HG03025 (cell line): ENCODE measurements at regions not wholly inside any gene's neighbourhood (a gene's known extent, or its start where the extent isn't known, plus 50 kb on each side); places are given as distances from the start of the nearest gene placed in this dataset.
A peak's percentile ranks its signal among the peaks of the same experiment; 100 is the strongest.
"Not testable (repeated sequence)": the region's sequence is repeated elsewhere in the genome, so short reads cannot be mapped to it uniquely, and the experiment has no call there.

Experiments
- ATAC-seq: cut with Tn5 transposase; IDR thresholded peaks from one replicate; pipeline ENCODE4 v1.9.1; 2021; ENCODE audit warnings: mild to moderate bottlenecking, moderate library complexity; ENCODE audit not compliant: unreplicated experiment, low FRiP score

DNA sequence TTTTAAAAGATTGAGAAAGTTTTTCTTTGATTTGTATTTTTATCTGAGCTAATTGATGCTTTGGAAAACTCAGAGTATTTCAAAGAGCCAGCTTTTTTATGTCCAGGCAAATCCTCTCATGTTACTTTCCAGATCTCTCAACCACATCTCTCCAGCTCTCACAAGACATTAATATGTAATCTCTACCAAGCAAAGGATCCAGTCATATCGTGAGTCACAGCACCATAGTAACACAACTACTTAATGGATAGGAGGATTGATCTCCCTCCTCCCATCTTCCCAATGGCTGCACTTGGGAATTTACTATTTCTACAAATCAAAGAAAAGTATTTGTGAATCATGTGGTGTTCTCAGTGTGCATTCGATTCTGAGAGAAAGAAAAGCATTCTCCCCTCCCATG, 63.3 kb downstream of the POU4F1 start:
- ATAC-seq, result no peak

DNA sequence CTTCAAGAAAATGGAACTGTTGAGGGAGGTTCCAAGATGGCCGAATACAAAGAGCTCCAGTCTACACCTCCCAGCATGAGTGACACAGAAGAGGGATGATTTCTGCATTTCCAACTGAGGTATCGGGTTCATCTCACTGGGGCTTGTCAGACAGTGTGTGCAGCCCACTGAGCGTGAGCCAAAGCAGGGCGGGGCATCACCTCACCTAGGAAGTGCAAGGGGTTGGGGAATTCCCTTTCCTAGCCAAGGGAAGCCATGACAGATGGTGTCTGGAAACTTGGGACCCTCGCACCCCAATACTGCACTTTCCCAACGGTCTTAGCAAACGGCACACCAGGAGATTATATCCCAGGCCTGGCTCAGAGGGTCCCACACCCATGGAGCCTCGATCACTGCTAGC, 77.3 kb downstream of the POU4F1 start:
- ATAC-seq, result not testable (repeated sequence)

DNA sequence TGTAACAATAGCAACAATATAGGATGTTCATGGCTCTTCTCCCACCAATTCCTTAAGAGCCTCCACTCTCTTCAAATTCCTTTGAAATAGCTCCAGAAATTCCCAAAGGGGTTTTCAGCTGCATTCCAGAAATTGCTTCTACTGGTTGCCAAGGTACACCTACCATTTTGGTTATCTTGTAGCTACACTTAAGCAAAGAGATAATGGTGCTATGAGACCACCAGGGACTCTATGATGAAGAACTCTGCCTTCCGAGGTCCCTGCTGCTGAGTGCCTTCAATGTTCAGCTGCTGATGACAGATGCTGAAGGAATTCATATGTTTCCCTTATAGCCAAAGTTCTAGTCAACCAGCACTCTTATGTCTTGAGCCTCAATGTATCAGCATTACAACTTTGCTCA, 78.4 kb downstream of the POU4F1 start:
- no peak for ATAC-seq

DNA sequence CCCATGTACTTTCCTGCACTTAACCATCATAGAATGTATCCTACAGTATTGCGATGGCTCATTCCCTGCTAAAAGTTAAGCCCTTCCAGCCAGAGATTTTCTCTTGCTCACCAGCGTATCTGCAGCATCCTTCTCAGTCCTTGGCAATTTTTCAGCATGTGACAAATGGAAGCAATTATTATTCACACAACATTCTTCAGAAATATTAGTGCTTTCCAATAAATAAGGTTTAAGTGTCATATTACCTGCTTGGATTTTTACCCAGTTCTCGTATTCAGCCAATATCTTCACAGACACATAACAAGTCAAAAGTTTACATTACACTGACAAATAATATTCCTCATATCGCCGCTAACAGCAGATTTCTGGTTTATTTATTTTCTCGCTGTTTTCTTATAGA, 82.3 kb downstream of the POU4F1 start:
- ATAC-seq, result no peak

DNA sequence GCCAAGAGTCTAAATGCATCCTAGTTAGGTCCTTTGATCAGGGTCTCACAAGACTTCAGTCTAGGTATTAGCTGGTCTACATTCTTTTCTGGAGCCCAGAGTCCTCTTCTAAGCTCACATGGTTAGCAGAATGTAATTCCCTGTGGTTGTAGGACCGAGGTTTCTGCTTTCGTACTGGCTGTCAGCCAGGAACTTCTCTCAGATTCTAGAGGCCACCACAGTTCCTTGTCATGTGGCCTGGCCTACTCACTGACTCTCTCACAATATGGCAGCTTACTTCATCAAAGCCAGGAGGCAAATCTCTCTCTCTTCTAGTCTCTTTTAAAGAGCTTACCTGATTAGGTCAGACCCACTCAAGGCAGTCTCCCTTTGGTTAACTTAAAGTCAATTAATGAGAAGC, 82.9 kb downstream of the POU4F1 start:
- ATAC-seq, result no peak

DNA sequence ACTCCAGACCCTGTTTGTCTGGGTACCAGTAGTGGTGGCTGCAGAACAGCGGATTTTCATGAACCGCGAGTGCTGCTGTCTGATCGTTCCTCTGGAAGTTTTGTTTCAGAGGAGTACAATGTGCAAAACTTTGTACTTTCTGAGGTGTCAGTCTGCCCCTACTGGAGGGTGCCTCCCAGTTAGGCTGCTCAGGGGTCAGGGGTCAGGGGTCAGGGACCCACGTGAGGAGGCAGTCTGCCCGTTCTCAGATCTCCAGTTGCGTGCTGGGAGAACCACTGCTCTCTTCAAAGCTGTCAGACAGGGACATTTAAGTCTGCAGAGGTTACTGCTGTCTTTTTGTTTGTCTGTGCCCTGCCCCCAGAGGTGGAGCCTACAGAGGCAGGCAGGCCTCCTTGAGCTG, 84.9 kb downstream of the POU4F1 start:
- not testable (repeated sequence) for ATAC-seq

DNA sequence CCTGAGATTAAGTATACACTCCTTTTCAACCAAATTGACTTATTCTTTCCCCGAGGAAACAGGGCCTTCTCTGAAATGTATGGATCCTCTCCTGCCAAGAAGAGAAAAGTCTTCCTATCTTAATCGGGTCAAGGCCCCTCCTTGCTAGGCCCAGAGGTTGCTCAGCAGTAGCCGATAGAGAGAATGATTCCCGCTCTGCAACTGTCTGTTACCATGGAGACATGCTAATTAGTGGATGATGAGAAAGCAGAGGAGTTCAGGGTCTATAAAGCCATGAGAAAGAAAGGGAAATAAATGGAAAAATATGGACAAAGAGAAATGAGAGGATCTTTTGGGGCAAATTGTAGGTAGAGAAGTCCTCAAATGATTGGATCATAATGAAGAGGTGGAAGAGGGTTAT, 103.5 kb downstream of the POU4F1 start:
- ATAC-seq, result no peak

DNA sequence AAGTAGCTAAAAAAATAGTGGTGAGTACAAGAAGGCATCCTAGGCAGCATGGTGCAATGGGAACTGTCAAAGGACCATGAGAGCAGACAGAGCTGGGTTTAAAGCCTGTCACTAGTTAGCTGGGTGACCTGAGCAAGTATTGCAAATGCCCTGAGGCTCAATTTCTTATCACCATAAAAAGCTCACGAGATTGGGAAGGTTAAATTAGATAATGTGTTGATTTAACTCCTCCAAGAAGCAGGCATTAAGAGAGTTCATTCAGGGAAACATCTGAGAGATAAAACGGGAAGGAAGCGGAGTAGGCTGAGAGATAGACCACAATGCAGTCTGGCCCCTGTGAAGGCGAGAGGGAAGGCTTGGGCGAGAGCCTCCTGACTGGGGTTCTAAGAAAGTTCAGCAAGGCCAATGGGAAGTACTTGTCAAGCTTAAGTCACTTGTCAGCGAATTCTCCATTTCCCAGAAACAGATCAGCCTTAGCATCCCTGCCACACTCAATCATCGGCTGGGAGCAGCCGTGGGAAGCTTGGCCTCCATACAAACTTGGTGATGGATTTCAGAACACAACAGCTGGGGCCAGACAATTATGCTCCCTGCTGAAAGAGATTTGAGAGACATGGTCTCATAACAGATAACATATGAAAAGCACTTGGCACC, 105.5 kb downstream of the POU4F1 start:
- ATAC-seq, result no peak

DNA sequence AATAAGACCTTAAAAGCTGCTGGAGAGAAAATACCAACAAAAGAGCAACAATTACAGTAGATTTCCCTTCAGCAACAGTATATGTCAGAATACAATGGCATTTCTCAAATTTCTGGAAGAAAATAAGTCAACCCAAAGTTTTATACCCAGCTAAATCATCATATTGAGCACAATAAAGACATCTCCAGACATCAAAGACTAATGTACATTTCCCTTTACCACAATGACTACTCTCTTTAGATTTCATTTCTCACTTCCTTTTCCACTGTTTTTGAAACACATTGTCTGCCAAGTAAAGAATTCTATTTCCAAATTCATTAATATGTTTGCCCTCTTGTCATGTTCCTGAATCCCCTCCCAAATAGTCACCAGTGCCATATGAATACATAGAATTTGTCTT, 111.4 kb downstream of the POU4F1 start:
- no peak for ATAC-seq

DNA sequence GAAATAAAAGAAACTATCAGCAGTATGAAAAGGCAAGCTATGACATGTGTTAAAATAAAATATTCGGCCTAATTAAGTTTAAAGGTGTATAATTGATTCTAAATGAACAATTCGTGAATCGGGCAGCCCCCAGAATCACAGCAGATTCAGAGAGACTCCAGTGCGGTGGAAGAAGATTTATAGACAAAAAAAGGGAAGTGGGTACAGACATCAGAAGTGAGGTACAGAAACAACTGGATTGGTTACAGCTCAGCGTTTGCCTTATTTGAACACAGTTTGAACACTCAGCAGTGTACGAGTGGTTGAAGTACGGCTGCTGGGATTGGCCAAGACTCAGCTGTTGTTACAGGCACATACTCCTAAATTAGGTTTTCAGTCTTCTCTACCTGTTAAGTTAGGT, 113.1 kb downstream of the POU4F1 start:
- ATAC-seq, result not testable (repeated sequence)

DNA sequence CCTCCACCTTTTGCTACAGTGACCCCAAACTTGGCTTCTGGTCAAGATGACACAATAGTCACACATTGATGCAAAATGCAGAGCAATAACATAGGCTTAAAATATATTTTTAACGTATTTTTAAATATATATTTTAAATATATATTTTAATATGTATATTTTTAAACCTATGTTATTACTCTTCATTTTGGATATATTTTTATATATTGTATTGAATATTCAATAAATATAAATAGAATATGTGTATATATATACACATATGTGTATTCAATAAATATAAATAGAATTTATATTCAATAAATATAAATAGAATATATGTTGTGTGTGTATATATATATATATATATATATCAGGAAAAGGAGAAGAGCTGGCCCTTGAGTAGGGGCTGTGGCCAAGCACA, 115.6 kb downstream of the POU4F1 start:
- no peak for ATAC-seq

DNA sequence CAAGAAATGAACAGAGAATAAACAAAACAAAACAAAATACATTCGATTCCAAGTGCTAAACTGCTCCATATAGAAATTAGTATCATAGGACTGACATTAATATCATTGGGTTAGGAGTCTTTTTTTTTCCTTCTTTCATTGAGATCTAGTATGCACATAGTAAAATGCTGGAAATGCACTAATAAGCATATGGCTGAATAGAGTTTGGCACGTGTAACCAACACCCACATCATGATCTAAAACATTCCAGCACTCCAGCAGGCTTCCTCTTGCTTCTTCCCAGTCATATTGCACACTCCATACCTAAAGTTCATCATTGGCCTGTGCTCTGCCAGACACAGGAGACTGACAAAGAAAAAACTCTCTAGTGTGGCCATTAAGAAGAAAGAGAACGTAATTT, 117.5 kb downstream of the POU4F1 start:
- no peak for ATAC-seq

DNA sequence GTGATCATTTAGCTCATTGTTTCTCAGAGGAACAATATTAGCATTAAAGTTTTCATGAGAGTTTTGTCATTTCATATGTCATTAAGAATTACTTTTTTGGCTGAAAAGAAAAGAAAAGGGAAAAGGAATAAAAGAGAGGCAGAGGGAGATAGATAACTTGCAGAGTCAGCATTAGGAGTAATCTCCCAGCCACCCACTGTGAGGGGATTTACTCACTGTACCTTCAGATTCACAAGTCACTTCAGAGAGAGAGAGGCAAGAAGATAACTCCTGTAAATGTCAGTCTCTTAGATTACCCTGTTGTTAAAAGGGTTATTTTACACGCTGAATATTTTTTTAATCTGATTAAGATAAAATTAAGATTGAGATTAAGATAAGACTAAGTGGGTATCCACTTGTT, 125.2 kb downstream of the POU4F1 start:
- no peak for ATAC-seq

DNA sequence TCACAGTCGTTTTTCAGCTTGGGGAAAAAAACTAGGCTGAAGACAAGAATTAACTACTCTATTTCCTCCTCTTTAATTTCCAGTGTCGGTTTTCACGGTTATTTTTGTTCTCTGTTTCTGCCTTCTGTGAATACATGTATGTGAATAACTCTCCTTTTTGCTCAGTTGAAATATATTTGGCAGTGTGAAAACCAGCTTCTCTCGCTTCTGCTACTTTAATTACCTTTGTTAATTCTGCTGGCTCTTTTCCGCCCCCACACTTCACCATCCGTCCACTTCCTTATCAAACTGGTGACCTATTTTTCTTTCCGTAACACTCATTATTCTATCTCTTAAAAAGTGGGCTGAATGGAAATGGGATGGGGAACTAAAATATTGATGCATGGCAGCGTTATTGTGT, 126.4 kb downstream of the POU4F1 start:
- peak; percentile 48 for ATAC-seq

DNA sequence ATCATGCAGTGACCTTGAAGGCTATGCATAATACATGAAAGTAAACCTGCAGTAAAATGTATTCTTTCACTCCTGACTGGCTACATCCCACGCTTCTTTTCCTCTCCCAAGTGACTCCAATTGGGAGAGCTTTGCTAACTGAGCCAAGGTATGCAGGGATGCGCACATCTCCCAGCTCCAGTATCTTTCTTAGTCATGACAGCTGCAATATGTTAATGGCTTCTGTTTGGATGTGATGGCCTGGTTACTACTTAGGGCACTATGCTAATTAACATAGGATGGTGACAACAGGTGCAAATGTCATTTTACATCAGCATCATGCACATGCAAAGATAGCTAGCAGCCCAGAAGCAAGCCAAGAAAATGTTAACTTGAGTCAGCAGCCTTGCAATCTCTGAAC, 134.7 kb downstream of the POU4F1 start:
- no peak for ATAC-seq

DNA sequence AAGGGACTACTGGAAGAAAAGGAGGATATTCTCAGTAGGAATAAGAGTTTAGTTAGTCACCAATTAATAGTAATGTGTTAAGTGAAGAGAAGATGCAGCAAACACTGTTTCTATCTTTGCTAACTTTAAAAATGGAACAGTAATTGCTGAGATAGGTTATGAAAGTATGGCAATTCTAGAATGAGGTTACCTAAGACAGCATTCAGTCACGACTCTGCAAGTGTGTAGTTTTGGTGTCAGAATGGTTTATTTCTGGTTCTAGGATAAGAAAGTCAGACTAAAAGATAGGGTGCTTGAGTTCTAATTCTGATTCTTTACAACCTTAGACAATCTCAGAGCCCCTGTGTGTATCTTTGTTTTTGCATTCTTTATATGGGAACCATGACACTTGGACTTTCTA, 138.1 kb downstream of the POU4F1 start:
- peak; percentile 58 for ATAC-seq

DNA sequence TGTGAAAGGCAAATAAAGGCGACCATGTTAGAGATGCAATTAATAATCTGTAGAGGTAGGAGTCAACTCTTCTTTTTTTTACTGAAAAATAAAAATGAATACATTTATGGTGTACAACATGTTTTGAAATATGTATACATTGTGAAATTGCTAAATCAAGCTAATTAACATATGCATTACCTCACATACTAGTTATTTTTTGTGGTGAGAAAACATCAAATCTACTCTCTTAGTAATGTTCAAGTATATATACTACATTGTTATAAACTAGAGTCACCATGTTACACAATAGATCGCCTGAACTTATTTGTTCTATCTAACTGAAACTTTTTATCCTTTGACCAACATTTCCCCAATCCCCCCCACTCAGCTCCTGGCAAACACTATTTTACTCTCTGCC, 143.2 kb downstream of the POU4F1 start:
- no peak for ATAC-seq

DNA sequence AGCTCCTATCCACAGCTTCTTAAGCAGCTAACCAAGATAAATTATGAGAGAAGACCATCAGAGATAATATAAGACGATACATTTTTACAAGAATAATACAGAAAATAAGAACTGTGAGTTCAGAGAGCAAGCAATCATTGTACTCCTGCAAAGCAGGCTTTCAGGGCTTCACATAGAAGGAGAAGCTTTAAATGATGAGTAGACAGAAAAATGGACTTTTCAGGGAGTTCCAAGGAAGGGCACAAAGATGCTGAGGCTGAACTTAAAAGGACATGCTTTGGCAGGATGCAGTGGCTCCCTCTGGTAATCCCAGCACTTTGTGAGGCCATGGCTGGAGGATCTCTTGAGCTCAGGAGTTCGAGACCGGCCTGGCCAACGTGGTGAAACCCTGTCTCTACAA, 159.5 kb downstream of the POU4F1 start:
- ATAC-seq, result no peak

DNA sequence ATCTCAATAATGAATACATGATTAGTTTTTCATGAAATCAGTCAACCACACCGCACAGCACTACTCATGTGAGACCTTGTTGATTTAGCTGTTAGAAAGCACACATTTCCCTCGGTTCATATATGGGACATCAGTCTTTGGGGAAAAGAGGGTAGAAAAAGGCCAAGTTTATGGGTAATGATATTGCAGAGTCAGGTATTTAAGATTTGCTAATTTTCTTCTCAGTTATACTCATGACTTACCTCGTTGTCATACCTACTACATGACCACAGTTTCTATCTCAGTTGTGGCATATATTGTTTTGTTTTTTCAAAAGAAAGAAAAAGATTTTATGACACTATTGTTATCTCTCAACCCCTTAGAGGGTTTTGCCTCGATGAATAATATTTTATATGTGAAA, 165.6 kb downstream of the POU4F1 start:
- no peak for ATAC-seq

DNA sequence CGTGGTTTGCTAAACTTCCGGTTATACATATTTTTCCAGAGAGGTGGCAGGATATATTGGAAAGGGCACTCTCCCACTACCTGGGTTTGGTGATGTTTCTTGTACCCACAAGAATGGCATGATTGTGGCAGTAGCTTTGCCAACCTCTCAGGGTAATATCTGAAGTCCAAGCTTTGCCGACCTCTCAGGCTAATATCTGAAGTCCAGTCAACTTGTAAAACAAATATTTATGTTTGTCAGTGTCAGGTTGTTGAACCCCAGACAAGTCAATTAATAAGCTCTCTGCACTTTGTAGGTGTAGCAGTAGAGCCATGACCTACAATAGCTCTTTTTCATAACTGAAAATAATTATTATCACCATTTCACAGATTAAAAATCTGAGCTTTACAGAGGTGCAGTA, 167.0 kb downstream of the POU4F1 start:
- no peak for ATAC-seq

DNA sequence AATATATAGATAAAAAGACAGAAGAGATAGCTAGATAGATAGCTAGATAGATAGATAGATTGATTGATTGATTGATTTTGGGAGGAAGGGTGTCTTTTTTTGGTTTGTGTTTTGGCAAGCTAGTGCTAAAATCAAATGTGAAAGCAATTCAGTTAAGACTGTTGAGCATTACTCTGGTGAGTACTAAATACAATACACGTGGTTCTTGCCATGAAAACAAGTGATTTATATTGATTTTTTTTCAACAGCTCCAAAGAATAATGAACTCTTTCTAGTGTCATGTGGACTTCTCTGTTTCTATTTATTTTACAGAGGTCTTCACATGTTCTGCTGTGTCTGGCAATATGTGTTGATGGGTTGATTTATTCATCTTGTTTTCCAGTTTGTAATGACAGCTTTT, 172.0 kb downstream of the POU4F1 start:
- no peak for ATAC-seq

DNA sequence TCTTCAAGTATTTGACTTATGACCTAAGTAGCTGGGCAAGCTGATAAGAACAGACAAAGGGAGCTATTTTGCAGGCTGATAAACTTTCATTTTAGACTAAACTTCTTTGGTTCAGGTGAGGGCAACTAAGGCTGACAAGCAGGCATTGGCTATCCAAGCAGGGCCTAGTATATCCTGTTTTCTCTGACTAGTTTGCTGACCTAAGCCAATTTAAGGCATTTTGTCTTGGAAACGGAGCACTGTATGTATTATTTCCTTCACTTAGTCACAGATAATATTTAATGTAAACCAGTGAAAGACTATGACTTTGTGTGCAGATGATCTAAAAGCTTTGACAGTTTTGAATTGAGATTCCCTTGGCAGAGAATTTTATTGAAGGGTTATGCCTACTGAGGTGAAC, 172.5 kb downstream of the POU4F1 start:
- ATAC-seq, result no peak

DNA sequence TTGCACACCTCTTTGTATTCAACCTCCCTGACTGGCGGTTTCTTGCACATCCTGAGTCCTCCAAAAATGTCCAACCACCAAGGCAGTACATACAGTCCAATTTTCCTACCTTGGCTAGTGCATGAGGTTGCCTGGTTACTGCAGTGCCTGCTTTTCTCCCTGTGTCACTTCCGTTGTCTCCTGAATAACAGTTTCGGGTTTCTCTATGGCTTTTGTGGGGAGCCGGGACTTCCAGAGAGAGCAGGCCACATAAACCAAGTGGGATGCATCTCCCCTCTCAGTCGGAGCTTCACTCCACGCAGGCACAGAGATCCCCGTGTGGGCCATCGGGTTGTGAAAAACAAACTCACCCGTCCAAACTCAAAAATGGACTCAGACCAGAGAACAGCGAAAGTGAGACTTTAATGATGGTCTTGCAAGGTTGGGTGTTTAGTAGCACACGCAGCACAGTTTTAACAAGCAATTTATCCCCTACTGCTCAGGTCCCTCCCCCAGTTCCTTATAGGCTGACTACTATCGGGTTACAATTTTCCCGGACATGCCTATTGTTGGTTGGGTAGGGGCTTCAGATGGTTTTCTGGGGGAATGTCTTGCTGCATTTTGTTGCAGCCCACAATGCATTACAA, 173.1 kb downstream of the POU4F1 start:
- no peak for ATAC-seq
